WTC11 (cell line): ENCODE measurements at regions not wholly inside any gene's neighbourhood (a gene's known extent, or its start where the extent isn't known, plus 50 kb on each side); places are given as distances from the start of the nearest gene placed in this dataset.

Experiments
- ATAC-seq: fragments of 200-7000 bp; cut with Tn5 transposase; 2 replicates; pipeline ENCODE4 v1.10.0; 2021; ENCODE audit warnings: mild to moderate bottlenecking, moderate library complexity
- CTCF ChIA-PET: fragments of 300-600 bp; sonication (Branson Sonifier 250); formaldehyde crosslinking; loops from one replicate; lab custom pipeline; 2021; ENCODE audit warnings: antibody characterized with exemption; lab: Charles Lee
- POLR2A ChIA-PET: fragments of 350-600 bp; sonication (Branson Sonifier 250); formaldehyde crosslinking; loops from one replicate; lab custom pipeline; 2021; ENCODE audit warnings: antibody characterized with exemption; lab: Charles Lee
- DNase-seq: peaks from one replicate; pipeline ENCODE4 v3.0.0; 2021; ENCODE audit warnings: low spot score
- H3K27ac Mint-ChIP-seq: 2 replicates; pipeline ENCODE4 v1.8.0; 2021; ENCODE audit warnings: mixed read lengths
- H3K27me3 Mint-ChIP-seq: 2 replicates; pipeline ENCODE4 v1.8.0; 2021; ENCODE audit warnings: low read depth, mild to moderate bottlenecking, moderate library complexity, mixed read lengths
- H3K36me3 Mint-ChIP-seq: 2 replicates; pipeline ENCODE4 v1.8.0; 2021; ENCODE audit warnings: mixed read lengths
- H3K4me1 Mint-ChIP-seq: 2 replicates; pipeline ENCODE4 v1.8.0; 2022; ENCODE audit warnings: mixed read lengths
- H3K4me3 Mint-ChIP-seq: 2 replicates; pipeline ENCODE4 v1.8.0; 2021; ENCODE audit warnings: mild to moderate bottlenecking, moderate library complexity, mixed read lengths
- H3K9me3 Mint-ChIP-seq: 2 replicates; pipeline ENCODE4 v1.8.0; 2021; ENCODE audit warnings: mixed read lengths
- ATF6 ChIP-seq: sonication (generic); formaldehyde crosslinking; IDR thresholded peaks from 2 replicates; pipeline ENCODE4 v1.8.1; 2023; ENCODE audit warnings: mild to moderate bottlenecking, missing genetic modification reagents
- CBFB ChIP-seq: sonication (generic); formaldehyde crosslinking; IDR thresholded peaks from 2 replicates; pipeline ENCODE4 v1.8.1; 2022; ENCODE audit warnings: mild to moderate bottlenecking, low read depth, missing genetic modification reagents
- CTCF ChIP-seq: fragments of 200-600 bp; IDR thresholded peaks from 2 replicates; pipeline ENCODE4 v1.8.0; 2022; ENCODE audit warnings: antibody characterized with exemption
- E2F4 ChIP-seq: sonication (generic); formaldehyde crosslinking; IDR thresholded peaks from 2 replicates; pipeline ENCODE4 v1.8.1; 2022; ENCODE audit warnings: low read depth, mild to moderate bottlenecking, moderate library complexity, missing genetic modification reagents, borderline replicate concordance
- FOXP4 ChIP-seq: sonication (generic); formaldehyde crosslinking; IDR thresholded peaks from 2 replicates; pipeline ENCODE4 v1.8.0; 2022; ENCODE audit warnings: mild to moderate bottlenecking, missing genetic modification reagents
- HMGXB4 ChIP-seq: sonication (generic); formaldehyde crosslinking; IDR thresholded peaks from 2 replicates; pipeline ENCODE4 v1.8.1; 2023; ENCODE audit warnings: mild to moderate bottlenecking, moderate library complexity, missing genetic modification reagents
- JAZF1 ChIP-seq: fragments of 250-450 bp; sonication (Bioruptor Pico); IDR thresholded peaks from 2 replicates; pipeline ENCODE4 v1.9.0; 2021; ENCODE audit warnings: moderate library complexity, mild to moderate bottlenecking, inconsistent platforms
- MLX ChIP-seq: sonication (generic); formaldehyde crosslinking; IDR thresholded peaks from 2 replicates; pipeline ENCODE4 v1.8.1; 2023; ENCODE audit warnings: mild to moderate bottlenecking, missing genetic modification reagents, moderate library complexity
- NFE2L1 ChIP-seq: sonication (generic); formaldehyde crosslinking; IDR thresholded peaks from 2 replicates; pipeline ENCODE4 v1.8.1; 2023; ENCODE audit warnings: missing genetic modification reagents
- OVOL2 ChIP-seq: fragments of 250-450 bp; sonication (Bioruptor Pico); IDR thresholded peaks from 2 replicates; pipeline ENCODE4 v1.9.0; 2021; ENCODE audit warnings: mild to moderate bottlenecking, borderline replicate concordance
- SMAD4 ChIP-seq: sonication (generic); formaldehyde crosslinking; IDR thresholded peaks from 2 replicates; pipeline ENCODE4 v1.8.0; 2022; ENCODE audit warnings: mild to moderate bottlenecking, missing genetic modification reagents
- TEAD1 ChIP-seq: sonication (generic); formaldehyde crosslinking; IDR thresholded peaks from 2 replicates; pipeline ENCODE4 v1.8.0; 2022; ENCODE audit warnings: mild to moderate bottlenecking, missing genetic modification reagents
- USF1 ChIP-seq: sonication (generic); formaldehyde crosslinking; IDR thresholded peaks from 2 replicates; pipeline ENCODE4 v1.8.0; 2022; ENCODE audit warnings: mild to moderate bottlenecking, missing genetic modification reagents
- ZMAT4 ChIP-seq: fragments of 250-450 bp; sonication (Bioruptor Pico); IDR thresholded peaks from 2 replicates; pipeline ENCODE4 v1.9.0; 2021; ENCODE audit warnings: mild to moderate bottlenecking
- ZNF232 ChIP-seq: sonication (generic); formaldehyde crosslinking; IDR thresholded peaks from 2 replicates; pipeline ENCODE4 v1.8.0; 2022; ENCODE audit warnings: mild to moderate bottlenecking, missing genetic modification reagents
- ZNF396 ChIP-seq: fragments of 250-450 bp; sonication (Bioruptor Pico); IDR thresholded peaks from 2 replicates; pipeline ENCODE4 v1.8.0; 2021; ENCODE audit warnings: mild to moderate bottlenecking, moderate library complexity, borderline replicate concordance

GRCh38 chr20:51968151-51968550 lies 165.8 kb upstream of the SALL4 start (continued):
- TF ChIP-seq FOXP4 (CRISPR knock-in tag) (no peak), SMAD4 (CRISPR knock-in tag) (no peak), ZMAT4 (CRISPR knock-in tag) (no peak), ATF6 (CRISPR knock-in tag) (no peak)

GRCh38 chr20:51966296-51966971 lies 164.1 kb upstream of the SALL4 start:
- Mint-ChIP-seq H3K9me3 (no peaks in the 10 kb centered on the region), H3K4me1 (peaks cover 25% of the 10 kb centered on the region), H3K36me3 (no peaks in the 10 kb centered on the region), H3K4me3 (no peak overlapping the region)
- peak; percentile 71 for DNase-seq
- ATAC-seq: peak; percentile 96
- POLR2A ChIA-PET: interaction anchor here (0.6 to 1.0 kb wide), 4 partner anchors 115 to 205 kb away, joined by 3 to 6 read pairs (median 4); partner anchors contain the start of gene SALL4
- CTCF ChIA-PET: interaction anchor here (0.5 to 3.5 kb wide), 32 partner anchors 8 to 343 kb away, joined by 3 to 42 read pairs (median 4); partner anchors contain the start of genes ATP9A and SALL4
- TF ChIP-seq CTCF: peak; percentile 58
- 0 out of 2 replicates have a peak, but pooled peaks have one; percentile 42 for TF ChIP-seq TEAD1 (CRISPR knock-in tag)
- no peak for TF ChIP-seq ZNF232
- no peak for TF ChIP-seq HMGXB4 (CRISPR knock-in tag)
- TF ChIP-seq, all 79 proteins: peak for 2
- Mint-ChIP-seq H3K27ac (no peak overlapping the region), H3K27me3 (no peaks in the 10 kb centered on the region)

GRCh38 chr20:51961964-51962761 lies 159.8 kb upstream of the SALL4 start:
- Mint-ChIP-seq H3K9me3 (no peaks in the 10 kb centered on the region), H3K27ac (peak overlapping the region; percentile 54), H3K4me3 (no peak overlapping the region; the same call in 1 of the 2 replicates), H3K4me1 (peaks cover 59% of the 10 kb centered on the region), H3K36me3 (no peaks in the 10 kb centered on the region), H3K27me3 (no peaks in the 10 kb centered on the region)
- POLR2A ChIA-PET: no interaction called here
- DNase-seq (no peak), ATAC-seq (no peak)
- CTCF ChIA-PET: interaction anchor here (0.8 kb wide), 1 partner anchor 162 kb away, joined by 3 read pairs; no protein-coding TSS in a partner anchor
- TF ChIP-seq ZNF396 (CRISPR knock-in tag): no peak
- no peak for TF ChIP-seq E2F4 (CRISPR knock-in tag)
- no peak for TF ChIP-seq USF1 (CRISPR knock-in tag)
- TF ChIP-seq CBFB (CRISPR knock-in tag): no peak
- TF ChIP-seq OVOL2 (CRISPR knock-in tag): no peak
- no peak for TF ChIP-seq FOXP4 (CRISPR knock-in tag)
- no peak for TF ChIP-seq MLX (CRISPR knock-in tag)
- TF ChIP-seq NFE2L1 (CRISPR knock-in tag): no peak
- no peak for TF ChIP-seq JAZF1 (CRISPR knock-in tag)
